ENCODE measurements at regions not wholly inside any gene's neighbourhood (a gene's known extent, or its start where the extent isn't known, plus 50 kb on each side); places are given as distances from the start of the nearest gene placed in this dataset.

- no peaks in the 10 kb centered on the region for H3K4me1 ChIP-seq (ENCODE audit: control insufficient read depth, insufficient read depth, low read length)
- no peak for DNase-seq
- Mint-ChIP-seq H3K36me3 (ENCODE audit: low read depth) (peaks cover 17% of the 10 kb centered on the region), H3K27me3 (ENCODE audit: insufficient read depth) (no peaks in the 10 kb centered on the region), H3K9me3 (peaks cover 10% of the 10 kb centered on the region), H3K27ac (no peak overlapping the region), H3K4me1 (no peaks in the 10 kb centered on the region), H3K4me3 (no peak overlapping the region)
- no peak overlapping the region for H3K4me3 ChIP-seq (ENCODE audit: low read length)
- peaks cover 10% of the 10 kb centered on the region for H3K9me3 ChIP-seq (ENCODE audit: control insufficient read depth, low read length)
- H3K36me3 ChIP-seq (ENCODE audit: control insufficient read depth, insufficient read depth, low read length) = no peaks in the 10 kb centered on the region
- no peaks in the 10 kb centered on the region for H3K27me3 ChIP-seq (ENCODE audit: control insufficient read depth, insufficient read depth, low read length, poor library complexity, severe bottlenecking)
- H3K9ac ChIP-seq (ENCODE audit: extremely low read depth, low read length, poor library complexity, severe bottlenecking) = no peak overlapping the region
- no peak for TF ChIP-seq CTCF (conservative IDR thresholded peaks at IDR 0.05)
- no peak overlapping the region for H3K27ac ChIP-seq (ENCODE audit: low read depth, low read length)
- WGBS, 2 experiments (ENCODE audit: insufficient coverage in 1 of 2, insufficient read length in 1 of 2) = 95 to 100% methylated on average over 1 of the region's 1 CpG
These were observed 645.2 kb downstream of the ZNF385D start for GRCh38 chr3:21105784-21106183.

DNA sequence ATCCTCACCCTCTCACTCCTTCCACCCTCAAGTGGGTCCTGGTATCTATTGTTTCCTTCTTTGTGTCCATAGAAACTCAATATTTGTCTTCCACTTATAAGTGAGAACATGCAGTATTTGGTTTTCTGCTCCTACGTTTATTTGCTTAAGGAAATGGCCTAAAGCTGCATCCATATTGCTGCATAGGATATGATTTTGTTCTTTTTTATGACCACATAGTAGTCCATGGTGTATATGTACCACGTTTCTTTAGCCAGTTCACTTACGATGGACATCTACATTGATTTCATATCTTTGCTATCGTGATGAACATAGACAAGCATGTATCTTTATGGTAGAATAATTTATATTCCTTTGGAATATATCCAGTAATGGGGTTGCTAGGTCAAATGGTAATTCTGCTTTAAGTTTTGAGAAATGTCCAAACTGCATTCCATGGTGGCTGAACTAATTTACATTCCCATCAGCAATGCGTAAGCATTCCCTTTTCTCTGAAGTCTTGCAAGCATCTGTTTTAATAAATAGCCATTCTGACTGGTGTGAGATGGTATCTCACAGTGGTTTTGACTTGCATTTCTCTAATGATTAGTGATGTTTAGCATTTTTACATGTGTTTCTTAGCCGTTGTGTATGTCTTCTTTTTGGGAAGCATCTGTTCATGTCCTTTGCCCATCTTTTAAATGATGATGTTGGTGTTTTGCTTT lies 650.2 kb downstream of the ZNF385D start:
- peaks cover 29% of the 10 kb centered on the region for H3K36me3 Mint-ChIP-seq (ENCODE audit: low read depth)
- H3K4me3 Mint-ChIP-seq = no peak overlapping the region
- WGBS, 2 experiments (ENCODE audit: insufficient coverage in 1 of 2, insufficient read length in 1 of 2) = 83 to 95% methylated on average over 5 to 6 of the region's 6 CpGs
- no peaks in the 10 kb centered on the region for H3K27me3 Mint-ChIP-seq (ENCODE audit: insufficient read depth)
- no peak for TF ChIP-seq CTCF (conservative IDR thresholded peaks at IDR 0.05)
- H3K27ac Mint-ChIP-seq = no peak overlapping the region
- H3K4me1 Mint-ChIP-seq = no peaks in the 10 kb centered on the region
- Histone ChIP-seq H3K27me3 (ENCODE audit: control insufficient read depth, insufficient read depth, low read length, poor library complexity, severe bottlenecking) (no peaks in the 10 kb centered on the region), H3K9ac (ENCODE audit: extremely low read depth, low read length, poor library complexity, severe bottlenecking) (no peak overlapping the region), H3K4me3 (ENCODE audit: low read length) (no peak overlapping the region), H3K4me1 (ENCODE audit: control insufficient read depth, insufficient read depth, low read length) (no peaks in the 10 kb centered on the region), H3K27ac (ENCODE audit: low read depth, low read length) (no peak overlapping the region), H3K36me3 (ENCODE audit: control insufficient read depth, insufficient read depth, low read length) (no peaks in the 10 kb centered on the region), H3K9me3 (ENCODE audit: control insufficient read depth, low read length) (peaks cover 10% of the 10 kb centered on the region)
- no peak for DNase-seq
- peaks cover 12% of the 10 kb centered on the region for H3K9me3 Mint-ChIP-seq

DNA sequence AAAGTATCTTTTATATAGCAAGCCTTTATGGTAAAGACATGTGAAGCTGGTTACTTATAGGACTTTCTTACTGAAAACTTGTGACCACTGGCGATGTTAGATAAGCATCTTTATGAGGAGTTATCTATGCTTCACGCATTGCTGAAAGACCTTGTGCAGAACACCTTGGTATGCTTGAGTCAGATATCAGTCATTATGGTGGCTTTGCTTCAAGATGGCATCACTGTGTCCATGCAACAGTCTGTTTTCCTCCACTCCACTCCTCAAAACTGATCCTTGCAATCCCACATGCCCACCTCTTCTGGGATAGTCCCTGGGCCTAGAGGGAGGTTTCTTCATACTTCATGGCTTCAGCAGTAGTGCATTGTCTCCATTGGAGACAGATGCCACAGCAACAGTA lies 656.3 kb downstream of the ZNF385D start:
- no peak for TF ChIP-seq CTCF (conservative IDR thresholded peaks at IDR 0.05)
- Histone ChIP-seq H3K4me1 (ENCODE audit: control insufficient read depth, insufficient read depth, low read length) (peaks cover 3% of the 10 kb centered on the region), H3K27me3 (ENCODE audit: control insufficient read depth, insufficient read depth, low read length, poor library complexity, severe bottlenecking) (no peaks in the 10 kb centered on the region), H3K9ac (ENCODE audit: extremely low read depth, low read length, poor library complexity, severe bottlenecking) (no peak overlapping the region), H3K9me3 (ENCODE audit: control insufficient read depth, low read length) (no peaks in the 10 kb centered on the region), H3K4me3 (ENCODE audit: low read length) (no peak overlapping the region), H3K27ac (ENCODE audit: low read depth, low read length) (no peak overlapping the region), H3K36me3 (ENCODE audit: control insufficient read depth, insufficient read depth, low read length) (no peaks in the 10 kb centered on the region)
- no peak for DNase-seq
- peaks cover 19% of the 10 kb centered on the region for H3K36me3 Mint-ChIP-seq (ENCODE audit: low read depth)
- WGBS, 2 experiments (ENCODE audit: insufficient coverage in 1 of 2, insufficient read length in 1 of 2) = 96 to 100% methylated on average over 2 of the region's 2 CpGs
- no peaks in the 10 kb centered on the region for H3K9me3 Mint-ChIP-seq
- no peak overlapping the region for H3K27ac Mint-ChIP-seq
- H3K4me1 Mint-ChIP-seq = no peaks in the 10 kb centered on the region
- H3K27me3 Mint-ChIP-seq (ENCODE audit: insufficient read depth) = no peaks in the 10 kb centered on the region
- H3K4me3 Mint-ChIP-seq = no peak overlapping the region

Measured in endodermal cell (in vitro differentiated cells).